ENCODE measurements at regions not wholly inside any gene's neighbourhood (a gene's known extent, or its start where the extent isn't known, plus 50 kb on each side); places are given as distances from the start of the nearest gene placed in this dataset.

DNA sequence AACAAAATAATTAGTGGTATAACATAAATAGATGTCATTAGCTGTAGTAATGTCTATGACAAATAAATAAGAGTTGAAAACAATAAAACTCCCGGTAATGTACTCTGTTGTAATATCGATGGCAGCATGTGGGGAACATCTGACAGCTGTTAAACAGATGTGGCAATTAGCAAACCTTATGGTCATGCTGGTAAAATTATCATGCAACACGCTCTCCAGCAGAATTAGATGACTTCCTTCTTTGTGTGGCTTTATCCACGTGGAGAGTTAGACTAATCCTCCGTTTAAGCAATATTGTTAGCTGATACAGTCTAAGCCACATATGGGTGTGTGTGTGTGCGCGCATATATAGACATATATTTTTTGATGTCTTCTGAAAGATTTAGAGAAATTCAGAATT, 77.7 kb upstream of the ZFP64 start:
- no peak overlapping the region for H3K4me3 Mint-ChIP-seq
- CTCF ChIA-PET = no interaction called here
- H3K27ac ChIP-seq (ENCODE audit: low read length in 2 of 2) = no peak overlapping the region
- peaks cover 0 to 6% (median 3%) of the 10 kb centered on the region in 4 experiments for H3K27me3 ChIP-seq (replicated peaks in 1 of 4; ENCODE audit: control extremely low read depth in 1 of 4, control insufficient read depth in 3 of 4, insufficient read depth in 4 of 4, low read length in 3 of 4)
- peaks cover 13% of the 10 kb centered on the region for H3K27me3 Mint-ChIP-seq
- TF ChIP-seq, protein P1, sequence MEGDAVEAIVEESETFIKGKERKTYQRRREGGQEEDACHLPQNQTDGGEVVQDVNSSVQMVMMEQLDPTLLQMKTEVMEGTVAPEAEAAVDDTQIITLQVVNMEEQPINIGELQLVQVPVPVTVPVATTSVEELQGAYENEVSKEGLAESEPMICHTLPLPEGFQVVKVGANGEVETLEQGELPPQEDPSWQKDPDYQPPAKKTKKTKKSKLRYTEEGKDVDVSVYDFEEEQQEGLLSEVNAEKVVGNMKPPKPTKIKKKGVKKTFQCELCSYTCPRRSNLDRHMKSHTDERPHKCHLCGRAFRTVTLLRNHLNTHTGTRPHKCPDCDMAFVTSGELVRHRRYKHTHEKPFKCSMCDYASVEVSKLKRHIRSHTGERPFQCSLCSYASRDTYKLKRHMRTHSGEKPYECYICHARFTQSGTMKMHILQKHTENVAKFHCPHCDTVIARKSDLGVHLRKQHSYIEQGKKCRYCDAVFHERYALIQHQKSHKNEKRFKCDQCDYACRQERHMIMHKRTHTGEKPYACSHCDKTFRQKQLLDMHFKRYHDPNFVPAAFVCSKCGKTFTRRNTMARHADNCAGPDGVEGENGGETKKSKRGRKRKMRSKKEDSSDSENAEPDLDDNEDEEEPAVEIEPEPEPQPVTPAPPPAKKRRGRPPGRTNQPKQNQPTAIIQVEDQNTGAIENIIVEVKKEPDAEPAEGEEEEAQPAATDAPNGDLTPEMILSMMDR (IDR thresholded peaks at IDR 0.05) = no peak
- TF ChIP-seq EZH2 (IDR thresholded peaks at IDR 0.05; ENCODE audit: borderline replicate concordance, insufficient read depth, low read depth, low read length, poor library complexity, severe bottlenecking) = no peak
- H3K4me1 ChIP-seq (ENCODE audit: control insufficient read depth in 2 of 2, insufficient read depth in 2 of 2, low read length in 2 of 2) = no peaks in the 10 kb centered on the region
- H2AFZ ChIP-seq (ENCODE audit: insufficient read depth, low read depth, low read length, poor library complexity, severe bottlenecking) = no peak overlapping the region
- no peaks in the 10 kb centered on the region for H3K36me3 ChIP-seq (replicated peaks in 1 of 2; ENCODE audit: control extremely low read depth in 1 of 2, control insufficient read depth in 1 of 2, extremely low read depth in 1 of 2, insufficient read depth in 2 of 2, low read length in 1 of 2)
- no peaks in the 10 kb centered on the region for H3K9me3 Mint-ChIP-seq (ENCODE audit: insufficient read depth)
- H3K9me3 ChIP-seq (ENCODE audit: control extremely low read depth in 1 of 3, control insufficient read depth in 2 of 3, insufficient read depth in 1 of 3, low read length in 2 of 3) = no peaks in the 10 kb centered on the region
- no peaks in the 10 kb centered on the region for H4K20me1 ChIP-seq (ENCODE audit: control insufficient read depth, insufficient read depth, low read length, poor library complexity, severe bottlenecking)
- ATAC-seq (ENCODE audit: low read depth) (no peak), DNase-seq (no peak)
- no peaks in the 10 kb centered on the region for H3K4me1 Mint-ChIP-seq
- H3K9ac ChIP-seq (ENCODE audit: low read length) = no peak overlapping the region
- H3K4me3 ChIP-seq (ENCODE audit: control extremely low read depth in 1 of 5, extremely low read depth in 1 of 5, insufficient read depth in 1 of 5, low read depth in 2 of 5, low read length in 4 of 5) = no peak overlapping the region
- H3K27ac Mint-ChIP-seq = no peak overlapping the region
- POLR2A ChIA-PET = no interaction called here
- no peaks in the 10 kb centered on the region for H3K79me2 ChIP-seq (ENCODE audit: control insufficient read depth, insufficient read depth, low read length)
- 41% methylated on average over 3 of the region's 7 CpGs for WGBS (ENCODE audit: insufficient coverage)
- no peak overlapping the region for H3K4me2 ChIP-seq (replicated peaks; ENCODE audit: low read depth, low read length, poor library complexity, severe bottlenecking)
- intact Hi-C loops (cut with micrococcal nuclease) = no loop called here

DNA sequence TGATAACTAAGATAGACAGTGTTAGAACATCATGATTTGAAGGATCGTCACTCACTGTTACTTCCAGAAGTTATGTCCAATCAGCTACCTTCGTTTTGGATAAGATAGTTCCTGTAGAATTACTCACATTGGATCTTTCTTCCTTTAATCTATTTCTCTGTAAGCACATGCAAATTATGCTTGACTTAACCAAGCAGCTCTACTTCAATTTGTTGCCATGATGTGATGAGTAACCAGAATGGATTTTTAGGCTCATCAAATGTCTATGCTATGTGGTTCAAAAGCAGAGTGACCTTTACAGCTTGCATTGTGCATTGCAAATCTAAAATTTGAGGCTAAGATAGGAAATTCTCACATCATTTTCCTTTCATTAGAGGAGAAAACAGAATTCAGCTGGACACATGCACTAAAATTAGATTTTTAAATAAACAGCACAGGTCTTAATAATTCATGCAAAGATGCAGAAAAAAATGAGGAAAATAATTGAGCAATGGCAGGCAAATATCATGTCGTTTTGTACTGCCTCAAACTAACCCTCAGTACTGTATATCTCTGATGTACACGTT, 76.7 kb upstream of the ZFP64 start:
- no peaks in the 10 kb centered on the region for H3K9me3 ChIP-seq (ENCODE audit: control extremely low read depth in 1 of 3, control insufficient read depth in 2 of 3, insufficient read depth in 1 of 3, low read length in 2 of 3)
- intact Hi-C loops (cut with micrococcal nuclease) = no loop called here

More for the DNA sequence above, 76.7 kb upstream of the ZFP64 start:
- H3K27me3 Mint-ChIP-seq = peaks cover 19% of the 10 kb centered on the region
- TF ChIP-seq, protein P1 (IDR thresholded peaks at IDR 0.05) = no peak
- no peak for TF ChIP-seq EZH2 (IDR thresholded peaks at IDR 0.05; ENCODE audit: borderline replicate concordance, insufficient read depth, low read depth, low read length, poor library complexity, severe bottlenecking)
- no peak overlapping the region for H3K27ac Mint-ChIP-seq
- peaks cover 0 to 6% (median 3%) of the 10 kb centered on the region in 4 experiments for H3K27me3 ChIP-seq (replicated peaks in 1 of 4; ENCODE audit: control extremely low read depth in 1 of 4, control insufficient read depth in 3 of 4, insufficient read depth in 4 of 4, low read length in 3 of 4)
- H3K4me2 ChIP-seq (replicated peaks; ENCODE audit: low read depth, low read length, poor library complexity, severe bottlenecking) = no peak overlapping the region
- no peaks in the 10 kb centered on the region for H3K4me1 ChIP-seq (ENCODE audit: control insufficient read depth in 2 of 2, insufficient read depth in 2 of 2, low read length in 2 of 2)
- no peaks in the 10 kb centered on the region for H3K4me1 Mint-ChIP-seq
- no CpG with 5 or more reads among the region's 4 CpGs for WGBS (ENCODE audit: insufficient coverage)
- no peaks in the 10 kb centered on the region for H3K9me3 Mint-ChIP-seq (ENCODE audit: insufficient read depth)
- H3K36me3 ChIP-seq (replicated peaks in 1 of 2; ENCODE audit: control extremely low read depth in 1 of 2, control insufficient read depth in 1 of 2, extremely low read depth in 1 of 2, insufficient read depth in 2 of 2, low read length in 1 of 2) = no peaks in the 10 kb centered on the region
- no peak overlapping the region for H3K4me3 Mint-ChIP-seq
- H3K27ac ChIP-seq (ENCODE audit: low read length in 2 of 2) = no peak overlapping the region
- H4K20me1 ChIP-seq (ENCODE audit: control insufficient read depth, insufficient read depth, low read length, poor library complexity, severe bottlenecking) = no peaks in the 10 kb centered on the region
- ChIA-PET CTCF (no interaction called here), POLR2A (no interaction called here)
- H3K9ac ChIP-seq (ENCODE audit: low read length) = no peak overlapping the region
- DNase-seq (no peak), ATAC-seq (ENCODE audit: low read depth) (no peak)
- no peak overlapping the region for H3K4me3 ChIP-seq (ENCODE audit: control extremely low read depth in 1 of 5, extremely low read depth in 1 of 5, insufficient read depth in 1 of 5, low read depth in 2 of 5, low read length in 4 of 5)
- H2AFZ ChIP-seq (ENCODE audit: insufficient read depth, low read depth, low read length, poor library complexity, severe bottlenecking) = no peak overlapping the region
- H3K79me2 ChIP-seq (ENCODE audit: control insufficient read depth, insufficient read depth, low read length) = no peaks in the 10 kb centered on the region
